GM18519 (cell line): ENCODE measurements at regions not wholly inside any gene's neighbourhood (a gene's known extent, or its start where the extent isn't known, plus 50 kb on each side); places are given as distances from the start of the nearest gene placed in this dataset.

Experiments used
- ATAC-seq: cut with Tn5 transposase; IDR thresholded peaks from one replicate; pipeline ENCODE4 v1.9.1; 2021; ENCODE audit warnings: mild to moderate bottlenecking, moderate library complexity; ENCODE audit not compliant: unreplicated experiment, low FRiP score

- ATAC-seq: peak; percentile 42
These were observed 107.2 kb upstream of the RASGRP1 start for GRCh38 chr15:38671675-38672254.

- ATAC-seq: no peak
These were observed 107.7 kb upstream of the RASGRP1 start for GRCh38 chr15:38672273-38672672.

- no peak for ATAC-seq
These were observed 108.4 kb upstream of the RASGRP1 start for GRCh38 chr15:38672814-38673670.

GRCh38 chr15:38674448-38674847, 109.8 kb upstream of the RASGRP1 start:
- ATAC-seq: no peak

- ATAC-seq: no peak
These were observed 113.7 kb upstream of the RASGRP1 start for GRCh38 chr15:38678281-38678680.

- no peak for ATAC-seq
These were observed 116.2 kb upstream of the RASGRP1 start for GRCh38 chr15:38680775-38681174.

- ATAC-seq: no peak
These were observed 117.7 kb upstream of the RASGRP1 start for GRCh38 chr15:38682363-38682762.

- no peak for ATAC-seq
These were observed 118.2 kb upstream of the RASGRP1 start for GRCh38 chr15:38682861-38683260.

- peak; percentile 78 for ATAC-seq
These were observed 119.0 kb upstream of the RASGRP1 start for GRCh38 chr15:38683382-38684242.

- ATAC-seq: no peak
These were observed 119.9 kb upstream of the RASGRP1 start for GRCh38 chr15:38684440-38685010.

GRCh38 chr15:38685686-38686339, 121.2 kb upstream of the RASGRP1 start:
- no peak for ATAC-seq

- no peak for ATAC-seq
These were observed 122.7 kb upstream of the RASGRP1 start for GRCh38 chr15:38687340-38687739.

- no peak for ATAC-seq
These were observed 123.3 kb upstream of the RASGRP1 start for GRCh38 chr15:38687775-38688495.

- ATAC-seq: no peak
These were observed 124.1 kb upstream of the RASGRP1 start for GRCh38 chr15:38688761-38689160.

- no peak for ATAC-seq
These were observed 124.9 kb upstream of the RASGRP1 start for GRCh38 chr15:38689522-38689921.

GRCh38 chr15:38690216-38690615, 125.6 kb upstream of the RASGRP1 start:
- no peak for ATAC-seq

GRCh38 chr15:38690719-38691332, 126.2 kb upstream of the RASGRP1 start:
- no peak for ATAC-seq

- ATAC-seq: no peak
These were observed 126.8 kb upstream of the RASGRP1 start for GRCh38 chr15:38691377-38691776.
